ENCODE measurements at regions not wholly inside any gene's neighbourhood (a gene's known extent, or its start where the extent isn't known, plus 50 kb on each side); places are given as distances from the start of the nearest gene placed in this dataset.

DNA sequence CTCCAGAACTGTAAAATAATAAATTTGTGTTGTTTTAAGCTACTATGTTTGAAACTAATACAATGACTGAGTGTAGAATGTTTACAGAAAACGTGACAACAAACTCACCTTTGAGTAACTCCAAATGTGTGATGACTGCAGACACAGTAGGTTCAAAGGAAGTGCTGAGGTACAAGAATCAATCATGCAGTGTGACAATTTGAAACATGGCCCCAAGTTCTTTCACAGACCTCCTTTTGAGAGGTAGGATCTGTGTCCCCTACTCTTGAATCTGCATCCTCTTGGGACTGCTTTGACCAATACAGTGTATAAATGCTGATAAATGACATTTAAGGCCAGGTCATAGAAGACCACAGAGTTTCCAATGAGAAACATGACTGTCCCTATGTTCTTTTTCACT lies 667.7 kb upstream of the DIPK2B start:
- TF ChIP-seq CTCF (conservative IDR thresholded peaks at IDR 0.05), result no peak
- no peaks in the 10 kb centered on the region for H3K9me3 ChIP-seq (ENCODE audit: control insufficient read depth, low read depth, low read length)
- H2BK20ac ChIP-seq (ENCODE audit: low read depth, low read length, poor library complexity, severe bottlenecking), result no peak overlapping the region
- no peak overlapping the region for H3K27ac ChIP-seq (ENCODE audit: insufficient read length, low read depth, low read length)
- no peak overlapping the region for H3K9ac ChIP-seq (ENCODE audit: extremely low read depth, insufficient read length, low read length)
- no peak overlapping the region for H4K5ac ChIP-seq (ENCODE audit: insufficient read length, low read depth, low read length)
- H3T11ph ChIP-seq (ENCODE audit: low read length), result no peak overlapping the region
- no peak overlapping the region for H4K8ac ChIP-seq (replicated peaks; ENCODE audit: insufficient read length, low read depth, low read length)
- Mint-ChIP-seq H3K27me3 (ENCODE audit: low read depth) (no peaks in the 10 kb centered on the region), H3K27ac (no peak overlapping the region), H3K36me3 (ENCODE audit: insufficient read depth in 1 of 3, low read depth in 3 of 3) (peaks cover 0 to 2% (median 0%) of the 10 kb centered on the region in 3 experiments; a peak in 3 of 7 replicates), H3K4me3 (no peak overlapping the region), H3K9me3 (peaks cover 44 to 56% of the 10 kb centered on the region in 2 experiments; a peak in 4 of 5 replicates), H3K4me1 (peaks cover 0 to under 1% of the 10 kb centered on the region in 2 experiments; a peak in 2 of 4 replicates)
- H3K4ac ChIP-seq (ENCODE audit: low read depth, low read length), result no peak overlapping the region
- no peaks in the 10 kb centered on the region for H3K4me1 ChIP-seq (ENCODE audit: insufficient read depth, low read length)
- no peak for DNase-seq
- H3K23ac ChIP-seq (ENCODE audit: insufficient read length, low read depth, low read length), result no peak overlapping the region
- no peak overlapping the region for H2BK15ac ChIP-seq (ENCODE audit: low read depth, low read length)
- H2AK5ac ChIP-seq (ENCODE audit: insufficient read length, low read length), result no peak overlapping the region
- H3K14ac ChIP-seq (ENCODE audit: insufficient read depth, low read length), result no peak overlapping the region
- H3K56ac ChIP-seq (ENCODE audit: insufficient read length, low read depth, low read length), result no peak overlapping the region
- H3K18ac ChIP-seq (ENCODE audit: insufficient read length, low read depth, low read length), result no peak overlapping the region
- no peaks in the 10 kb centered on the region for H3K27me3 ChIP-seq (ENCODE audit: insufficient read depth, low read length)
- H3K79me1 ChIP-seq (ENCODE audit: insufficient read depth, low read depth, low read length, poor library complexity, severe bottlenecking), result no peaks in the 10 kb centered on the region
- no peak overlapping the region for H3K4me2 ChIP-seq (ENCODE audit: insufficient read depth, insufficient read length, low read length)
- WGBS (ENCODE audit: extremely low coverage, insufficient read length, low lambda C conversion rate), result no CpG with 5 or more reads among the region's 1 CpG
- no peak overlapping the region for H4K91ac ChIP-seq (ENCODE audit: insufficient read length, low read depth, low read length)
- no peak overlapping the region for H2BK5ac ChIP-seq (ENCODE audit: insufficient read length, low read length)
- H3K79me2 ChIP-seq (ENCODE audit: insufficient read depth, low read length), result no peaks in the 10 kb centered on the region
- H2AFZ ChIP-seq (ENCODE audit: low read length), result no peak overlapping the region
- no peak overlapping the region for H2BK12ac ChIP-seq (ENCODE audit: insufficient read length, low read depth, low read length)
- no peak overlapping the region for H2BK120ac ChIP-seq (ENCODE audit: low read depth, low read length, poor library complexity, severe bottlenecking)
- H3K23me2 ChIP-seq (ENCODE audit: insufficient read length, low read depth, low read length, poor library complexity, severe bottlenecking), result no peaks in the 10 kb centered on the region
- no peaks in the 10 kb centered on the region for H4K20me1 ChIP-seq (ENCODE audit: control insufficient read depth, insufficient read depth, insufficient read length)
